OCI-LY3 (cell line): ENCODE measurements at regions not wholly inside any gene's neighbourhood (a gene's known extent, or its start where the extent isn't known, plus 50 kb on each side); places are given as distances from the start of the nearest gene placed in this dataset.

Experiments used
- CTCF ChIP-seq: fragments of 200-600, 300-600 bp; sonication (generic); IDR thresholded peaks from 2 replicates; pipeline ENCODE4 v1.5.1; 2014; ENCODE audit warnings: antibody characterized with exemption, low read length, low read depth
- EZH2phosphoT487 ChIP-seq: fragments of 200-600 bp; shearing (Covaris generic); IDR thresholded peaks from 2 replicates; pipeline ENCODE4 v1.6.1; 2018; ENCODE audit warnings: antibody characterized with exemption, mixed run types, low read depth

GRCh38 chr4:138698641-138699040 lies 316.9 kb upstream of the NOCT start:
- TF ChIP-seq CTCF, result no peak
- no peak for TF ChIP-seq EZH2phosphoT487
